ENCODE measurements at regions not wholly inside any gene's neighbourhood (a gene's known extent, or its start where the extent isn't known, plus 50 kb on each side); places are given as distances from the start of the nearest gene placed in this dataset.

DNA sequence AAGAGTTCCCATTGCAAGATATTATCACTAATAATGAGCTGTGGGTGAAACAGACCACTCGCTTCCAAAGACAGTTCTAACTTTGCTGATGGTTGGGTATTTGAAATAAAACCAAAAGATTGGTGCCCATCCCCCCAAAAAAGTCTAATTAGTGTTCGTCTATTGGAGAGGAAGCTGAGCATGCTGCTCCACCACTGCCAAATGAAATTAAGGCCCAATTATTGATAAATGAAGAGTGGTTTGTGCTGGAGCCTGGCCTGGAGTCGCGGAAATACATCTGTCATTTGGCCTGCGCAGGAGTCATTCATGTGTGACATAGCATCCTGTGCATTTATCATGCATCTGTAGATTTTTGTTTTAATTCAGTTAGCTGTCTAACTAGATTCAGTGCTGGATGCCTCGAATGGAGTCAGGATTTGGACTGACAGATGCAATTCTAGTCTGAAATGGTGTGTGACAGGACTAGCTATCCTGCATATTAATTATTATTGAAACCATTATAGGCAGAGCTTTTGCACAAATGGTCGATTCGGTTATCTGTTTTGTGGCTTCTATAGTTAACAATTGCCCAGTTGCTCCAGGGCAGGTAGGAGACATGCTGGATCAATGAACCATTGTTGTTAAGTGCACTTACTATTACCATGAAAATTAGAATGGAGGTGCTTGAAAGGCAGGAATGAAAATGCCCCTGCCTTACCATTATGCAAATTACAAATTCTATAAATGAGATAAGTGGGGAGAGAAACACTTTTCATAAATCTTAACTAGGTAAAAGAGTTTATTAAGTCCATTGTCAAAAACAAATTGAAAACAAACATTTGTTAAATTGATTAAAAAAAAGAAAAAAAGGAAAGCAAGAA, 450.4 kb upstream of the TCF4 start:
- H2AFZ ChIP-seq (ENCODE audit: control insufficient read depth, low read depth, low read length): no peak overlapping the region
- H3K4me3 ChIP-seq: no peak overlapping the region
- POLR2A ChIA-PET: no interaction called here
- 28% methylated on average over 8 of the region's 8 CpGs for WGBS (ENCODE audit: insufficient coverage, insufficient replicate concordance, low lambda C conversion rate, missing lambda C conversion rate)
- no peak overlapping the region for H3K4me2 ChIP-seq (ENCODE audit: control insufficient read depth, insufficient read depth)
- intact Hi-C loops (cut with micrococcal nuclease; ENCODE audit: unreplicated experiment): no loop called here
- ATAC-seq (no peak), FAIRE-seq (no peak), DNase-seq (ENCODE audit: low read depth, low spot score) (no peak)
- BruUV-seq (replicated peaks): no TSS peak
- no peaks in the 10 kb centered on the region for H3K27me3 ChIP-seq (replicated peaks in 1 of 2; ENCODE audit: control insufficient read depth in 2 of 2, insufficient read depth in 2 of 2, low read length in 1 of 2)
- no peaks in the 10 kb centered on the region for H3K79me2 ChIP-seq (ENCODE audit: control insufficient read depth, insufficient read depth, low read length)
- CTCF ChIA-PET: no interaction called here
- H3K9me3 ChIP-seq (replicated peaks; ENCODE audit: control insufficient read depth, insufficient read depth, low read length): no peaks in the 10 kb centered on the region
- no peak overlapping the region for H3K27ac ChIP-seq (ENCODE audit: control insufficient read depth, insufficient read depth)
- SMC1A ChIA-PET (ENCODE audit: uncharacterized antibody, unreplicated experiment): interaction anchor here (0.7 kb wide), 1 partner anchor 13 kb away, joined by 3 read pairs; no protein-coding TSS in a partner anchor
- RAD21 ChIA-PET (ENCODE audit: unreplicated experiment): no interaction called here
- H3K36me3 ChIP-seq (ENCODE audit: control insufficient read depth in 2 of 2, insufficient read depth in 2 of 2, low read length in 1 of 2): no peaks in the 10 kb centered on the region
- in situ Hi-C loops (cut with MboI): no loop called here
- H4K20me1 ChIP-seq (ENCODE audit: control insufficient read depth, insufficient read depth): no peaks in the 10 kb centered on the region
- no peaks in the 10 kb centered on the region for H3K4me1 ChIP-seq (ENCODE audit: control insufficient read depth, insufficient read depth, low read length)
- TF ChIP-seq MEF2B (IDR thresholded peaks at IDR 0.05; ENCODE audit: partially characterized antibody, poor library complexity, severe bottlenecking): no peak
- no peak for TF ChIP-seq POLR2A (IDR thresholded peaks at IDR 0.05; ENCODE audit: low read depth, low read length)
- no peak for TF ChIP-seq RFX5 (IDR thresholded peaks at IDR 0.05; ENCODE audit: low read depth, low read length)
- no peak for TF ChIP-seq CBX5 (IDR thresholded peaks at IDR 0.05; ENCODE audit: low read depth)
- 0 out of 2 replicates have a peak, but pooled peaks have one; percentile 10 for TF ChIP-seq PAX5 (IDR thresholded peaks at IDR 0.05; ENCODE audit: borderline replicate concordance, low read depth, low read length)
- no peak for TF ChIP-seq ZBTB33 (IDR thresholded peaks at IDR 0.05)
- no peak for TF ChIP-seq ZNF274 (IDR thresholded peaks at IDR 0.05; ENCODE audit: insufficient read depth, insufficient read length)
- no peak for TF ChIP-seq TCF12 (IDR thresholded peaks at IDR 0.05; ENCODE audit: low read depth, low read length)
- H3K9ac ChIP-seq (ENCODE audit: control insufficient read depth, insufficient read depth, low read length): no peak overlapping the region
